Calu3 (cell line): ENCODE measurements at regions not wholly inside any gene's neighbourhood (a gene's known extent, or its start where the extent isn't known, plus 50 kb on each side); places are given as distances from the start of the nearest gene placed in this dataset.

Experiments
- BruUV-seq: library from RNA; stranded (reverse); fragments of 400-500 nt; replicated peaks from 2 replicates; lab custom pipeline; 2021; lab: Mats Ljungman, UMichigan
- CTCF ChIA-PET: fragments of 300-600 bp; sonication (Branson Sonifier 250); formaldehyde crosslinking; loops from one replicate; lab custom pipeline; 2022; ENCODE audit warnings: antibody characterized with exemption; lab: Charles Lee
- DNase-seq: peaks from one replicate; pipeline ENCODE4 v3.0.0; 2022
- H3K27ac Mint-ChIP-seq: one replicate; pipeline ENCODE4 v1.8.0; 2022; ENCODE audit warnings: mixed read lengths; ENCODE audit not compliant: unreplicated experiment
- H3K27me3 Mint-ChIP-seq: one replicate; pipeline ENCODE4 v1.8.0; 2022; ENCODE audit warnings: mixed read lengths; ENCODE audit not compliant: unreplicated experiment
- H3K36me3 Mint-ChIP-seq: one replicate; pipeline ENCODE4 v1.8.0; 2022; ENCODE audit warnings: mild to moderate bottlenecking, moderate library complexity, mixed read lengths; ENCODE audit not compliant: insufficient read depth, unreplicated experiment
- H3K4me1 Mint-ChIP-seq: one replicate; pipeline ENCODE4 v1.8.0; 2022; ENCODE audit warnings: mild to moderate bottlenecking, low read depth, mixed read lengths; ENCODE audit not compliant: unreplicated experiment
- H3K4me3 Mint-ChIP-seq: one replicate; pipeline ENCODE4 v1.8.0; 2022; ENCODE audit warnings: mild to moderate bottlenecking, low read depth, moderate library complexity, mixed read lengths; ENCODE audit not compliant: unreplicated experiment
- H3K9me3 Mint-ChIP-seq: one replicate; pipeline ENCODE4 v1.8.0; 2022; ENCODE audit warnings: low read depth, mixed read lengths; ENCODE audit not compliant: unreplicated experiment
- CTCF ChIP-seq: fragments of 200-600 bp; IDR thresholded peaks from one replicate; pipeline ENCODE4 v1.8.0; 2022; ENCODE audit warnings: antibody characterized with exemption; ENCODE audit not compliant: unreplicated experiment
- intact Hi-C: fragments of 100-400 bp; cut with micrococcal nuclease; formaldehyde crosslinking; loops from one replicate; pipeline ENCODE4 v1.10.0; 2022; ENCODE audit not compliant: unreplicated experiment

- CTCF ChIA-PET: no interaction called here
- TF ChIP-seq CTCF: no peak
- Mint-ChIP-seq H3K27me3 (no peaks in the 10 kb centered on the region), H3K27ac (no peak overlapping the region), H3K4me3 (no peak overlapping the region), H3K4me1 (no peaks in the 10 kb centered on the region), H3K36me3 (no peaks in the 10 kb centered on the region), H3K9me3 (no peaks in the 10 kb centered on the region)
- intact Hi-C loops: no loop called here
- no TSS peak for BruUV-seq
- DNase-seq: no peak
Observed at GRCh38 chr7:10803720-10804119, 170.0 kb upstream of the PHF14 start.

- no peaks in the 10 kb centered on the region for H3K4me1 Mint-ChIP-seq
- no peak for DNase-seq
- H3K4me3 Mint-ChIP-seq: no peak overlapping the region
- no peak for TF ChIP-seq CTCF
- CTCF ChIA-PET: no interaction called here
- H3K9me3 Mint-ChIP-seq: no peaks in the 10 kb centered on the region
- no peaks in the 10 kb centered on the region for H3K36me3 Mint-ChIP-seq
- BruUV-seq: no TSS peak
- no peak overlapping the region for H3K27ac Mint-ChIP-seq
- H3K27me3 Mint-ChIP-seq: no peaks in the 10 kb centered on the region
- intact Hi-C loops: no loop called here
Observed at GRCh38 chr7:10804770-10805169, 168.9 kb upstream of the PHF14 start.

- peaks cover 6% of the 10 kb centered on the region for H3K9me3 Mint-ChIP-seq
- no peaks in the 10 kb centered on the region for H3K36me3 Mint-ChIP-seq
- no peak for DNase-seq
- intact Hi-C loops: no loop called here
- no peaks in the 10 kb centered on the region for H3K27me3 Mint-ChIP-seq
- TF ChIP-seq CTCF: no peak
- CTCF ChIA-PET: no interaction called here
- no peaks in the 10 kb centered on the region for H3K4me1 Mint-ChIP-seq
- BruUV-seq: no TSS peak
- H3K4me3 Mint-ChIP-seq: no peak overlapping the region
- no peak overlapping the region for H3K27ac Mint-ChIP-seq
Observed at GRCh38 chr7:10815546-10815945, 158.1 kb upstream of the PHF14 start.

- Mint-ChIP-seq H3K9me3 (peaks cover 4% of the 10 kb centered on the region), H3K4me1 (no peaks in the 10 kb centered on the region), H3K27ac (no peak overlapping the region), H3K27me3 (no peaks in the 10 kb centered on the region), H3K4me3 (no peak overlapping the region), H3K36me3 (no peaks in the 10 kb centered on the region)
- no peak for TF ChIP-seq CTCF
- intact Hi-C loops: no loop called here
- CTCF ChIA-PET: no interaction called here
- DNase-seq: no peak
- BruUV-seq: no TSS peak
Observed at GRCh38 chr7:10821156-10821555, 152.5 kb upstream of the PHF14 start.

GRCh38 chr7:10824154-10824553 lies 149.5 kb upstream of the PHF14 start:
- no peak for TF ChIP-seq CTCF
- H3K9me3 Mint-ChIP-seq: peaks cover 4% of the 10 kb centered on the region
- no peak overlapping the region for H3K4me3 Mint-ChIP-seq
- intact Hi-C loops: no loop called here
- no peak for DNase-seq
- no TSS peak for BruUV-seq
- no peaks in the 10 kb centered on the region for H3K36me3 Mint-ChIP-seq
- H3K4me1 Mint-ChIP-seq: no peaks in the 10 kb centered on the region
- no peaks in the 10 kb centered on the region for H3K27me3 Mint-ChIP-seq
- CTCF ChIA-PET: no interaction called here
- no peak overlapping the region for H3K27ac Mint-ChIP-seq
